DND-41 (cell line): ENCODE measurements at regions not wholly inside any gene's neighbourhood (a gene's known extent, or its start where the extent isn't known, plus 50 kb on each side); places are given as distances from the start of the nearest gene placed in this dataset.

ENCODE experiments used
- CTCF ChIP-seq: IDR thresholded peaks from 2 replicates; pipeline ENCODE4 v1.5.1; 2012; ENCODE audit warnings: borderline replicate concordance, low read length, moderate library complexity, mild to moderate bottlenecking; ENCODE audit not compliant: poor library complexity, severe bottlenecking; ENCODE audit errors: extremely low read depth
- EZH2 ChIP-seq: IDR thresholded peaks from 3 replicates; pipeline ENCODE4 v1.6.1; 2012; ENCODE audit warnings: borderline replicate concordance, low read depth, mild to moderate bottlenecking, moderate library complexity, low read length, inconsistent platforms; ENCODE audit not compliant: severe bottlenecking

- no peak for TF ChIP-seq CTCF
- no peak for TF ChIP-seq EZH2
Observed at GRCh38 chr3:187969581-187969950, 184.4 kb upstream of the LPP start.
